ENCODE measurements at regions not wholly inside any gene's neighbourhood (a gene's known extent, or its start where the extent isn't known, plus 50 kb on each side); places are given as distances from the start of the nearest gene placed in this dataset.
"Not testable (repeated sequence)": the region's sequence is repeated elsewhere in the genome, so short reads cannot be mapped to it uniquely, and the experiment has no call there.

DNA sequence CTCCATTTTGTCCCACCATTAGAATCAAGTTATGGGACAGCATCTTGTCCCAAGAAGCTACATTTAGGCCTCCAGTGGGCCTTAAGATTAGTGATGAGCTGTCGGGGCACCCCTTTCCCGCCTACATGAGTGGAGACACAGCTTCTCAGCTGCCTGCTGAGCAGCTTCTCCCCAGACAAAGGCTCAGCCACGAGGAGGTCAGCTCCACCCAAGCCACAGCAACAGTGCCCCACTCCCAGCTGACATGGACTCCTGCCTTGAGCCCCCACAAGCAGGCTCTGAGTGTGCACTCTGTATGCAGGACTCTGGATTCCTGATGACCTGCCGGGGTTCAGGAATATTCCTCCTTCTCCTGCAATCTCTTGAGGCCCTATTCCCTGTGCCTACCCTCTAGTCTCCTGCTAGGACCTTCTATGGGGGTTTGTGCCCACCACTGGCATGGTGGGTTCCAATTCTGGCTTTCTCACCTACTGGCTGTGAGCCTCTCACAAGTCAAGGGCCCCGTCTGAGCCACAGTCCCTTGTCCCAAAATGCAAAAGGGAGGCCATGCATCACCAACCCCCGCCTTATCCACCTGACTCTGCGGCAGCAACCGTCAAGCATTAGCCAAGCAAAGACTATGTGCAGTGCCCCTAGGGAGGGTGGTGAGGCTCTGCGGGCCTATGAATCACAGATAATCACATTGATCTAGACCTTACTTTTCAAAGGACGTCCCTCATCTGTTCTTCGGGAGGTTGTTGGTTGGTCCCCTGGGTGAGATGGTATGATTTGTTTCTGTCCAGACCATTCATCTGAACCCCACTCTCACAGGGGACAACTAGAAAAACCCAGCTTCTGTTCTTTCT is 269.1 kb downstream of the MED10 start:
- no peak for DNase-seq

DNA sequence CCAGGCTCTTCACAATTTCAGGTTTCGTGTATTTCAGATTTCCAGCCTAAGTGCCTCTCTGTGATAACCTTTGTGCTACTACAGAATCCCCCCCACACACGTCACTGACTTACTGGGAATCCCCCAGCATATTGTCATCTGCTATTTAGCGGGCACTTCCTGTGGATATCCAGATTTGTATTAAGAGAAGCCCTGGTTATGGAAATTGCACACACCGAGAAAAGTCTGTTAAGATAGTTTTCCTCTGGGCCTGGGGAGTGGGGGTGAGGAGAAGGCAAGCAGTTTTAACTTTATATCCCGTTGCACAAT is 269.9 kb downstream of the MED10 start:
- DNase-seq, result no peak

DNA sequence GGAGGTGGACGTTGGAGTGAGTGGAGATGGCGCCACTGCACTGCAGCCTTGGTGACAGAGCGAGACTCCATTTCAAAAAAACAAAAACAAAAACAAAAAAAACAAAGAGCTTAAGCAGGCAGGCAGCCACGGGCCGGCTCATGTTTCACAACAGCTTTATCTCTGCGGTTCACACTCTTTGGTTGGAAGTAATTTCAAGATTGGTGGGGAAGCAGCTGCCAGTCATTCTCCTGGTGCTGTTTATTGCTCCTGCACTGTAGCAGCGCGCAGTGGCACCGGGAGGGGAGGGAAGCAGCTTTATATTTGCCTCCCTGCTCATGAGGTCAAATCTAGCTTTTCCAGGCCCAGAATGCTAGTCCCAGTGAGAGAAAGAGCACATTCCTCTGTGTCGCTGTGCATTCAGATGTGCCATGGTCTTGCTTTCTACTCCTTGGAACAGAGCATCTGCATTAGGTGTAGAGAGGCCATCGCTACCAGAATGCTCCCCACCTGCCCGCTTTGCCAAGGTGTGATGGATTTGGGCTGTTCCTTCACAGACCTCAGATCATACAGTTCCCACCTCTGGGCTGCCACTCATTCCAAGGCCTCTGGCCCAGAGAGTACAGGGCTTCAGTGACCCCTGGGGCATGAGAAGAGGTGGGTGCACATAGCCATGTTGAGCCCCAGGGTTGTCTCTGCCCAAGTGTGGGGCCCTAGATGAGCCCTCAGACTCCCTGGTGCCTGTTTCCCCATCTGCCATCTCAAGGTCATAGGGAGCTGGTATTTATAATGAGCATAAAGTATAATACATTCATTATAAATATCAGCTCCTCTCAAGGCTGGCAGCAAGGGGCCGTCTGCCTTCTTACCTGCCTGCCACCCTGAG is 270.4 kb downstream of the MED10 start:
- no peak for DNase-seq

DNA sequence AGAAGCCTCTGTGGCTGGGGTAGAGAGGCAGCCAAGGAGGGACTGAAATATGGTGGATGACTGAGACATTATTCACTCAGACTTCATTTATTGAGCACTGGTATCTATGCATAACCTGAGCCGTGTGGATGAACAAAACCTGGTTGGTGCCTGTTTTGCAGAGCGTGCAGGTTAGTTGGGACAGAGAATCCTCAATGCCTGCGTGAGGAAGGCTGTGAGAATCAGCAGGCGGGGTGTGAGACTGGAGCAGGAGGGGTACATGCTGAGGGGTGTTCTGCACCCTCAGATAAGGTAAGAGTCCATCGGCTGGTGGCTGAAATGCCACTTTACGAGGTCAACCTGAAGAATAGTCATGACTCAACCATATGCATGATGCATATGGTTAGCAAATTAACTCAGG is 271.6 kb downstream of the MED10 start:
- no peak for DNase-seq

DNA sequence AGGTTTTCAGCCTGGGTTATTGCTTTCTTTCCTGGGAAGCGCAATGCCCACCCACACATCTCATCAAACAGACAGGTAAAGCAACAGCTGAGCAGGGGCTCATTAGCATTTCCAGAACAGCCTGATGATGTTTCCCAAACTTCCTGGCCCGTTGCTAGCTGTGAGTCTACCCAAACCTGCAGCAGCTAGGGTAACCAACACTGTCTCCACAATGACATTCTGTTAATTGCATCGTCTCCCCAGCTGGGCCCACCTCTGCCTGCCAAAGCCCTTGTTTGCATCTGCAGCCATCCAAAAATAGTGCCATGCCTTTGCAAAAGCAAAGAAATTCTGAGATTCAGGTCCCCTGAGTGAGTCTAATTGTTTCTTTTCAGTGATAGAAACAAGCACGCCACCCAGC is 273.0 kb downstream of the MED10 start:
- no peak for DNase-seq

DNA sequence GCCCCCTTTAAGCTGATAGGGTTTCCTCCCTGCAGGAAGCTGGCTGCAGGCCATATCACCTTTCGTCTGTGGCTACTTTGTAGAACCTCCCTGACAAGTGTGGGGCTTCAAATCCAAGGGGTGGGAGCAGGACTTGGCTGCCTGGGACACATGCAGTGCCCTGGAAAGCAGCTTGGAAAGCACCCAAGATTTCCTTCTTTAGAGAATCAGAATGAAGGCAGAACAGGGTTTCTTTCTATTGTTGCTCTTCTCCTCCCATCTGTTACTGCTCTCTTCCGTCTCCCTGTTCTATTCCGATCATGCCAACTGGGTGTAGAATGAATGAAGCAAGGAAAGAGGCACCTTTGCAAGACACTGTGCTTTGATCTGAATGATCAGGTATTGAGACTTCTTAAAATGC is 282.2 kb downstream of the MED10 start:
- no peak for DNase-seq

DNA sequence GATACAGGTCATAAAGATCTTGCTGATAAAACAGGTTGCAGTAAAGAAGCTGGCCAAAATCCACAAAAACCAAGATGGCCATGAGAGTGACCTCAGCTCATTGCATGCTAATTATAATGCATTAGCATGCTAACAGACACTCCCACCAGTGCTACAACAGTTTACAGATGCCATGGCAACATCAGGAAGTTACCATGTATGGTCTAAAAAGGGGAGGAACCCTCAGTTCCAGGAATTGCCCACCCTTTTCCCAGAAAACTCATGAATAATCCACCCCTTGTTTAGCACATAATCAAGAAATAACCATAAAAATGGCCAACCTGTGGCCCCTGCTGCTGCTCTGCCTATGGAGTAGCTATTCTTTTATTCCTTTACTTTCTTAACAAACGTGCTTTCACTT is 284.2 kb downstream of the MED10 start:
- DNase-seq, result not testable (repeated sequence)

DNA sequence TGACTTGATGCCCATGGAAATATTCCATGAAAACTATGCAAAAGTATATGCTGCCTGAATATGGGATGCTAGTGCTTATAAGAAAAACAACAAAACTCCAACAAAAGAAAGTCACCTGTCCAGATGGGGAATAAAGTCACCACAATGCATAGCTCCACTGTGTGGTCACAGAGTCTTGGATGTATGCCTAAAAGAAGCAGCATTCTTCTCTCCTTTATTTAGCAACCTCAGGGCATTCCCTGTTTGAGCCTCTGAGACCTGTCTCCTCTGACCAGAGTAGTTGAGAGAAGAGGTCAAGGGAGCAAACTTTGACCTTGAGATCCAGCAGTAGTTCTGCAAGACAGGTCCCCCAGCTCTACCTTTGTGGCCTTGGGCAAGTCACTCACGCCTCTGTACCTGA is 287.5 kb downstream of the MED10 start:
- no peak for DNase-seq

DNA sequence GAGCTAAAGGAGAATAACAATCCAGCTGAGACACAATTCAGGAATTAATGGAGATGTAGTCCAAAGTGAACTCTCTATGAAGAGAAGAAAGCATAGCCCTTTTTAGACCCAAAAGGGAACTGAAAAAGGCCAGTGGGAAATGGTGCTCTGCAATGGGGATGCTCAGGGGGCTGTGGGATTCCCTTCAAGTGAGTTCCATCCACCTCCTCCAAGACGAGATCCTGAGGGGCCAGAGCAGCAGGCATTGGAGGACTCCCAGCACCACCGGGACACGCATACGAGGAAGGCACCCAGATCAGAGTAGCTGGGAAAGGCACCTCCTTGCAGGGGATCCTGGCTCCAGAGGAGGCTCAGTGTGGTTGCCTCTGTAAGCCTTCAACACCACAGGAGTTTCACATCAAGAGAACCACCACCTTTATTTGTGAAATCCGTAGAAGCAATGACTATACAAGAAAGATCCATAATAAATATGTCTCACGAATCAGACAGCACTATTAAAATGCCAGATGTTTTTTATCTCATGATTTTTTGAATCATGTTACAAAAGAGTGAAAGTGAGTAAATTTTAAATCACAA is 288.2 kb downstream of the MED10 start:
- DNase-seq, result no peak

DNA sequence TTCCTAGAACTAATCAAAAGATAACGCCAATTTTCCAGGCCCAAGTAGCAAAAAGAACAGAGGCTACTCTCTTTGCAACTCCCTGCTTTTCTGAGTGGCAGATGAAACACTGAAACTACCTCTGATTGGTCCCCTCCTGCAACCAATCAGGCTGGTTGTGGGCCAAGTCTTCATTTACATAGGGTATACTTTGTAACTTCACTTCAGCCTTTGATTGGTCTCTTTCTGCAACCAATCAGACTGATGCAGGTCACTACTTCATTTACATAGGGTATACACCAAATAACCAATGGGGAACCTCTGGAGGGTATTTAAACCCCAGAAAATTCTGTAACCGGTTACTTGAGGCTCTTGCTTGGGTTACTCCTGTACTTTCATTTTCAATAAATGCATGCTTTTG is 289.6 kb downstream of the MED10 start:
- no peak for DNase-seq

DNA sequence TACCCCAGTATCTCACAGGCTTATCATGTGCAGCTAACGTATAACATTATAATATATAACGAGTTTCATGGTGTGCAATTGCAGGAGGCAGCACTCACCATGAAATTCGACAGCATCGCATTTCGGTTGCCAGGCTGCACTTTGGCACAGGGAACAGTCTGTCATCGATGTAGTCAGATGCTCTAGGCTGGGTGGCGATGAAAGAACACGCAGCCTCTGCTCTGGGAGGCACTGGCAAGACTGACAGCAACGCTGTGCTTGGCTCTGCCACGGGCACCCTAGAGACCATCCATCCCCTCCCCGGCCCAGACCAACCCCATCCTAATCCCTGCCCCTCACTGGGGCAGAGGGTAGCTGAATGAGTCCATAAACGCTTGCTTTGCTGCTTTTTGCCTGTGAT is 290.8 kb downstream of the MED10 start:
- no peak for DNase-seq

DNA sequence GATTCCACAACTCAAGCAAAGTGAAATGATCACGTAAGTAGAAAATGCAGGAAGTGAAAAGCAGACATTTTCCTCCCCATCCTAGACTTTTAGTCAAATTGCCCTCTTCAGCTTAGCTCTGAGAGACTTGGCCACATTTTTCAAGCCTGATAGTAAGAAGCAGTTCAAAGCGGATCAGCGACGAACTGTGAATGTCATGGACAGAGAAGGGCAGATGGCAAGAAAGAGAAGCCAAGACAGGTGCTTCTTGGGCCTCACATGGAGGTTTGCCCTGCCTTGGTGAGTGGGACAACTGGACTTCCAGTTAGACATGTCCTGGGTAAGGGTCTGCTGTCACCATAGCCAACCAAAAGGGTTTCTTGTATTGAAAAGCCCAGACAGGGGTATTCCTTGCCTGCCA is 291.5 kb downstream of the MED10 start:
- DNase-seq, result no peak

DNA sequence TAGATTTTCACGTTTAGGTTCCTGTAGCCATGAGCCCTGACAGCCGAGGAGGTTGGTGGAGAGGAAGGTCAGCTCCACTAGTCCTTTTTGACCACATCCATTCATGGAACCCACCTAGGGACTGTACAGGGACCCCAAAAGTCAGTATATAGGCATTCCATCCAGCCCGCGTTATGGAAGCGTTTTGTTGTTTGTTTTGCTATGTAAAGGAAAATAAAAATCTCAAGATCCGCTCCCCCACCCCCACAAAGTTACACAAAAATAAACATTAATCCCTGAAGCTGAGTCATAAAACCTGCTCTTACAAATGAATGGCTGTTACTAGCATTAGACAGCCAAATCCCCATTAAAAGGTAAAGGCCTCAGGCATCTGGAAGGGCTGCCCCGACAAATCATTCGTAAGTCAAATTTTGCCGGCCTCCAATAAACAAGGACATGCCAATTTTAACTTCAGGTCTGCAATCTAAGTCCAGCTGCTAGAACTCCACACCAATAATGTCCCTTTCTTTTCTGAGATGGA is 292.9 kb downstream of the MED10 start:
- DNase-seq, result no peak

DNA sequence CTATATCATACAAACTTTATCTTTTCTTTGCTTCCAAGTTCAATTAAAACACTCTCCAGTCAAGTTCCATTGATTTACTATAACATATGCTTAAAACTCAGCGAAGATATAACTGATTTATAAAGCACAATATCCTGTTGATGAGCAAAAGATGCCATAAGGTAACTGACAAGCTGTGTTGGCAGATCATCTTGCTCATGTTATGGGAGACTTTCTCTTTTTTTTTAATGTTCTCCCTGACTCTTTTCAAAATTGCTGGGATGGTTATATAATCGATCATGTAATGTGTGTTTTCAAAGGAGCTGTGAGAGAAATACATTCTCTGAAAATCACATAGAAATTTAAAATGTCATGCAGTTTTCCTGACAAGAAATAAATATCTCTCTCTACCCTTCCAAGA is 293.5 kb downstream of the MED10 start:
- no peak for DNase-seq

DNA sequence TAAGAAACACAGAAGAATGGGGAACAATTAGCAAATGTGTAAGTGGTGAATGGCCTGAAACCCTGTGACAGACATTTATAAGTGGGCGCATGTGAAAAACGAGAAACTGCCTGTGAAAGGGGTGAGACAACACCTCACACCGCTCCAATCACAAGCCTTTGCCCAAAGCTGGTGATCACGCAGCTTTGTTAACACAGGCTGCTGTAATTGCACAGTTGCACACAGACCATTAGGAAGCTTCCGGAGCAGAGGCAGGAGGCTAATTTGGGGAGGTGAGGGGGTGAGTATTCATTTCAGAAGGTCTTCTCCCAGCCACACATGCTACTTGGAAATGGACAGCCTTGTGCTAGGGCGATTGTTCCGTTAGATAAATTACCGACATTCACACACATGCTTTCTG is 294.0 kb downstream of the MED10 start:
- DNase-seq, result no peak

DNA sequence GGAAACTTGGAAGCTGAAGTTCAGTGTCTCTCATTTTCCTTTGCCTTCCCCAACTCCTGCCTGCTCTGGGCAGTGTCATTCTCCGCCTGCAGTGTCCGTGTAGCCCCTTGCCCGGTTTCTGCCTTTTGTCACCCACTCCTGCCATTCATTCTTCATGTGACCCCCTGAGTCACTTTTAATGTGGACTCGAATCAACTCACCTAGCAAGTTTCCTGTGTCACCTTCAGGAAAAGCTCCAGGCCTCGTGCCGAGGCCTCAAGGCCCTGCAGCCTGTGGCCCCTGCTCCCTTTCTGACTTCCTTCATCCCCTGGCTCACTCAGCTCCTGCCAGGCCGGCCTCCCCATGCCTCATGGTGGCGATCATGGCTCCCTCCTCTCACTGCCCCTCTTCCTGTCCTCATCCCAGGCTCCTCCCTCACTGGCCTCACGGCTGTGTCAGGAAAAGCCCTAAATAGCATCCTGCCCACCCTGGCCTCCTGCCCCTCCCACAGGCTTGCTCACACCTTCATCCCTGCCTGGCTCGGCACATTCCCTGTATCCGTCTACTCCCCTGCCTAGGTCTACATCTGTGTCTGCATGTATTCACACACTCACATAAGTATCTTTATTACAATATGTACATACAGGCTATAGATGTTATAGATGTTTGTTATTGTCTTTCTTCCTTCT is 294.9 kb downstream of the MED10 start:
- no peak for DNase-seq

DNA sequence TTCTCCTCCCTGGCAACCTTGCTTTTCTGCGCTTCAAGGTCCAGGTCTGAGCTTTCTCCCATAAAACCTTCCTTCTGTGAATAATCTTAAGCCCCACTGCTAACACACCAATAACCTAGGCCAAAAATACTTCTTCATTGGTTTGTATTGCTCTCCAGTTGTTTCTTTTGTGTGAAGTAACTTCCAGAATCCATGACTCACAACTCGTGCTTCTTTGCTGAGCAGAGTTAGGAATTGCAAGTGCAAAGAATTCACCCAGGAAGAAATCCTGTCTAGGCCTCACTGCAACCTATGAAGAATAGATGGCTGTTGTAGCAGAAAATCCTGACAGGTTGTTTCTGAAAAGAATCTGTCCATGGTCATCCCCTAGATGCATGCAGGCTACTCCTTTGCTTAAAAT is 295.7 kb downstream of the MED10 start:
- no peak for DNase-seq

DNA sequence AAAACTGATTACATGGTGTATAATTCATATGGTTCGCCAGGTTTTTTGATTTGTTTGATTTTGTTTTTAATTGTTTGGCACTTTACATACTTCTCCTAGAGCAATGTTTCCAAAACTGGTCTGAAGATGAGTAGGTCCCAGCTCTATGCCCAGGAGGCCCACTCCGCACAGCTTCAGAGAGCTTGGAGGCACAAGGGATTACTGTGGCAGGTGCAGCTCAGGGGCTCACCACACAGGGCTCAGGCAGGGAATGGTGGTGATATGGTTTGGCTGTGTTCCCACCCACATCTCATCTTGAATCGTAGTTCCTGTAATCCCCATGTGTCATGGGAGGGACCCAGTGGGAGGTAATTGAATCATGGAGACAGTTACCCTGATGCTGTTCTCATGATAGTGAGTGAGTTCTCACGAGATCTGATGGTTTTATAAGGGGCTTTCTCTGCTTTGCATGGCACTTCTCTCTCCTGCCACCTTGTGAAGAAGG is 296.6 kb downstream of the MED10 start:
- DNase-seq, result no peak

DNA sequence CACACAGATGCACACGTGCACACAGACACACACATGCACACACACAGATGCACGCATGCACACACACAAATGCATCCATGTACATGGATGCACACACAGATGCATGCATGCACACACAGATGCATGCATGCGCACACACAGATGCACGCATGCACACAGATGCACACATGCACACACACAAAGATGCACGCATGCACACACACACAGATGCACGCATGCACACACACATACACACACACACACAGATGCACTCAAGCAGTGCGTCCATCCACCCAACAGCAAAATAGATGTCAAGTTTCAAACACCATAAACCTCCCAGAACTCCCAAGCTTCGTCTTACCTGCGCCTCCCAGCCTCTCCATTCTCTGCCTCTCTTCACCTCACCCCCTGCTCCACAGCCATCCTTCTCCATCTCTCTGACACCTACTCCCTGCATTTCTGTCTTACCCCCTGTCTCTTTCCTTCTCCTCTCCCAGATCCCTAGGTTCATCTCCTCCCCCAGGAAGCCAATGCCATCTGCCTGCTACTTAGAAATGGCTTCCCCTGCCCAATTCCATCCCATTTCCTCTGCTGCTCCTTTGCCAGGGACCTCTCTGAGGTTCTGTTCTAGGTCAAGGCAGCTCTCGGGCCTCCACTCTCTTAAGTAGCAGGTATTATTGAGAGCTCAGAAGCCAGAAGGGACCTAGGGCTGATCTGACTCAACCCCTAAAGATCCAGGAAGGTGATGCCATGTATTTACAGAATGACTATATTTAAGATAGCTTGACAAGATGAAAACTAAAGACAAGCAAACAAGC is 297.2 kb downstream of the MED10 start:
- no peak for DNase-seq

DNA sequence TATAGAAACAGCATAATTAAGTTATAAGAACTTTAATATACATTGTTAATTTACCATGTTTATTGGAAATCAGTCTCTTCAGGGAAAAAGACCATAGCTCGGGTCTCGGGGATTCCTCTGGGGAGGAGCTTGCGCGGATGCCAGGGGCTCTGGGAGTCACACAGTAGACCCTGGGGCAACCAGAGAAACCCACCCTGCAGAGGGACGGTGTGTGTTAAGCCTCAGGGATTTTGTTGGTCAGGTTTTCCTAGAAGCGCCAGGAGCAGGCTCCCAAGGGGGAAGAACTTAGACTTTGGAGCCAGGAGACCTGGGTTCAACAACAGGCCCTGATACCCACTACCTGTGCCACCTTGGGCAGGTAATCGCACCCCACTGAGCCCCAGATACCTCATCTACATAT is 297.9 kb downstream of the MED10 start:
- DNase-seq, result no peak

DNA sequence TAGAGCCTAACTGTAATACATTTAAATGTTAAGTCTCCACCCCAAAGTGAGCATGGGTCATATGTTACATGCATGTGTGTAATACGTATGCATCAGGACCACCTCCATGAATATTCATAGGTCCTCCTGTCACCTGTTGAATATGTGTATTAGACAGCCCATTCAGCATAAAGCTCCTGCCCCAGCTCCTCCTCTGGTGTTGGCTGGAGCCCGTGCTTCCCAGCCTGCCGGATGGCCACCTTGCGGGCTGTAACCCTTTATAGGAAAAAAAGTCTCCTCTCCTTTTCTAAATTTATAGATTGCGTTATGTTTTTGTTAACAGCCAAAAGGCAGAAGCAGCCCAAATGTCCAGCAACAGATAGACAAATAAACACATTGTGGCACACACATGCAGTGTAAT is 299.5 kb downstream of the MED10 start:
- no peak for DNase-seq
